Sigmoid colon (tissue), 6 donors: ENCODE measurements at regions not wholly inside any gene's neighbourhood (a gene's known extent, or its start where the extent isn't known, plus 50 kb on each side); places are given as distances from the start of the nearest gene placed in this dataset.

Experiments used
- DNase-seq: peaks from one replicate; pipeline ENCODE4 v3.0.0-alpha.2; 2019
- H3K27ac ChIP-seq, 4 donors: fragments of 200-600 bp; sonication (generic); one replicate each; pipeline ENCODE4 v1.5.1; 2016 to 2019; ENCODE audit warnings: mild to moderate bottlenecking in 1 of 4
- H3K27me3 ChIP-seq, 3 donors: fragments of 200-600 bp; sonication (generic); one replicate each; pipeline ENCODE4 v1.5.1; 2019; ENCODE audit warnings: mild to moderate bottlenecking in 1 of 3
- H3K36me3 ChIP-seq, 4 donors: fragments of 200-600 bp; sonication (generic); one replicate each; pipeline ENCODE4 v1.5.1; 2016 to 2019
- H3K4me1 ChIP-seq, 4 donors: fragments of 200-600 bp; sonication (generic); one replicate each; pipeline ENCODE4 v1.5.1; 2017 to 2019
- H3K4me3 ChIP-seq, 4 donors: fragments of 200-600 bp; sonication (generic); one replicate each; pipeline ENCODE4 v1.5.1; 2017 to 2019; ENCODE audit warnings: mild to moderate bottlenecking in 2 of 4, moderate library complexity in 1 of 4
- H3K9me3 ChIP-seq, 4 donors: fragments of 200-600 bp in 3 of 4; sonication (generic) in 3 of 4; one replicate each; pipeline versions ENCODE4 v1.5.1 to v1.6.1; 2013 to 2019
- CTCF ChIP-seq, 4 experiments: fragments of 450-650 bp in 3 of 4; fragments of 200-600 bp in 1 of 4; IDR thresholded peaks; one replicate each; pipeline ENCODE4 v1.5.1; 2016 to 2019; ENCODE audit warnings: antibody characterized with exemption in 4 of 4, mild to moderate bottlenecking in 3 of 4, moderate library complexity in 2 of 4
- EP300 ChIP-seq, 4 donors: sonication (generic); formaldehyde crosslinking; IDR thresholded peaks; one replicate each; pipeline ENCODE4 v1.6.1; 2017; ENCODE audit warnings: antibody characterized with exemption in 4 of 4
- POLR2A ChIP-seq, 2 donors: fragments of 450-650 bp; IDR thresholded peaks; one replicate each; pipeline ENCODE4 v1.6.1; 2016; ENCODE audit warnings: antibody characterized with exemption in 2 of 2, mild to moderate bottlenecking in 2 of 2, moderate library complexity in 2 of 2
- POLR2AphosphoS5 ChIP-seq, 4 donors: sonication (generic); formaldehyde crosslinking; IDR thresholded peaks; one replicate each; pipeline ENCODE4 v1.6.1; 2017; ENCODE audit warnings: antibody characterized with exemption in 4 of 4
- WGBS, 2 donors: extraction: QIAGEN DNeasy Blood & Tissue Kit; methylation state at CpG; one replicate each; pipeline ENCODE4 v1.1.7; 2013; 5-methylcytosine and 5-hydroxymethylcytosine counted together
- intact Hi-C: fragments of 100-400 bp; cut with DNase I; formaldehyde crosslinking; loops from one replicate; pipeline ENCODE4 v1.15.1; 2023
- donor health status: healthy with polysubstance abuse.
- donor health status: healthy.

- no peak for DNase-seq
- 89 to 94% methylated on average over 1 of the region's 1 CpG for WGBS, 2 donors
- no peaks in the 10 kb centered on the region for H3K9me3 ChIP-seq
- H3K36me3 ChIP-seq, result no peaks in the 10 kb centered on the region
- TF ChIP-seq POLR2AphosphoS5 (IDR thresholded peaks at IDR 0.05) (no peak), EP300 (IDR thresholded peaks at IDR 0.05) (no peak), CTCF (IDR thresholded peaks at IDR 0.05) (no peak), POLR2A (IDR thresholded peaks at IDR 0.05) (no peak)
- H3K4me3 ChIP-seq, result no peak overlapping the region
- H3K27me3 ChIP-seq, result no peaks in the 10 kb centered on the region
- no peaks in the 10 kb centered on the region for H3K4me1 ChIP-seq
- no peak overlapping the region for H3K27ac ChIP-seq
- intact Hi-C loops, result no loop called here
Observed at GRCh38 chr13:85441975-85442374, 357.2 kb downstream of the SLITRK6 start.

GRCh38 chr13:85441364-85441763, 357.9 kb downstream of the SLITRK6 start:
- Histone ChIP-seq H3K4me1 (no peaks in the 10 kb centered on the region), H3K9me3 (no peaks in the 10 kb centered on the region), H3K27ac (no peak overlapping the region), H3K27me3 (no peaks in the 10 kb centered on the region), H3K36me3 (no peaks in the 10 kb centered on the region), H3K4me3 (no peak overlapping the region)
- DNase-seq, result no peak
- 92 to 94% methylated on average over 12 of the region's 12 CpGs for WGBS, 2 donors
- intact Hi-C loops, result no loop called here
- no peak for TF ChIP-seq CTCF (IDR thresholded peaks at IDR 0.05)
- no peak for TF ChIP-seq POLR2A (IDR thresholded peaks at IDR 0.05)
- TF ChIP-seq EP300 (IDR thresholded peaks at IDR 0.05), result no peak
- no peak for TF ChIP-seq POLR2AphosphoS5 (IDR thresholded peaks at IDR 0.05)

DNA sequence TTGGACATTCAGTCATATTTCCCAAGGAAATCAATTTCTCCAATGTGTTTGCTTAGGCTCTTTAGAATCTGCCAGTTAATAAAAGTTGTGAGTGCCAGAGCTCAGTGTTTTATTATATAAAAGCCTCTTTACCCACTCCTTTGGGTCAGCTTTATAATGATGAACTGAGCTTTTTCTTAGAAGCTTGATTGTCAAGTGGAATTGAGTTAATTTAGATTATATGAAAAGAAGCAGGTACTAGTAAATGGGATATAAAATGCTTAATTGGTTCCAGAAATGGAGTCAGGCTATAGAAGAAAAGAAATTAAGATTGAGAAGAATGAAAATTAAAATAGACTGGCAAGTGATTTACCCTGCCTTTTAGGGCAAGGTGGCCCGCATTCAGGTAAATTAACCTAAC, 363.2 kb downstream of the SLITRK6 start:
- Histone ChIP-seq H3K4me1 (no peaks in the 10 kb centered on the region), H3K9me3 (no peaks in the 10 kb centered on the region), H3K27me3 (no peaks in the 10 kb centered on the region), H3K27ac (no peak overlapping the region), H3K36me3 (no peaks in the 10 kb centered on the region), H3K4me3 (no peak overlapping the region)
- no peak for DNase-seq
- intact Hi-C loops, result no loop called here
- TF ChIP-seq EP300 (IDR thresholded peaks at IDR 0.05), result no peak
- TF ChIP-seq POLR2AphosphoS5 (IDR thresholded peaks at IDR 0.05), result no peak
- TF ChIP-seq POLR2A (IDR thresholded peaks at IDR 0.05), result no peak
- TF ChIP-seq CTCF (IDR thresholded peaks at IDR 0.05), result no peak
- WGBS, 2 donors, result 97 to 98% methylated on average over 1 of the region's 1 CpG

GRCh38 chr13:85434927-85435326, 364.3 kb downstream of the SLITRK6 start:
- TF ChIP-seq POLR2AphosphoS5 (IDR thresholded peaks at IDR 0.05) (no peak), CTCF (IDR thresholded peaks at IDR 0.05) (no peak), EP300 (IDR thresholded peaks at IDR 0.05) (no peak), POLR2A (IDR thresholded peaks at IDR 0.05) (no peak)

GRCh38 chr13:85432881-85433280, 366.3 kb downstream of the SLITRK6 start:
- intact Hi-C loops, result no loop called here
- H3K9me3 ChIP-seq, result no peaks in the 10 kb centered on the region
- no peak overlapping the region for H3K4me3 ChIP-seq
- H3K36me3 ChIP-seq, result no peaks in the 10 kb centered on the region
- TF ChIP-seq POLR2A (IDR thresholded peaks at IDR 0.05) (no peak), EP300 (IDR thresholded peaks at IDR 0.05) (no peak), POLR2AphosphoS5 (IDR thresholded peaks at IDR 0.05) (no peak), CTCF (IDR thresholded peaks at IDR 0.05) (no peak)
- no peak overlapping the region for H3K27ac ChIP-seq
- H3K4me1 ChIP-seq, result no peaks in the 10 kb centered on the region
- DNase-seq, result no peak
- H3K27me3 ChIP-seq, result no peaks in the 10 kb centered on the region

More at GRCh38 chr13:85434927-85435326, 364.3 kb downstream of the SLITRK6 start:
- Histone ChIP-seq H3K4me3 (no peak overlapping the region), H3K9me3 (no peaks in the 10 kb centered on the region), H3K36me3 (no peaks in the 10 kb centered on the region), H3K27ac (no peak overlapping the region), H3K4me1 (no peaks in the 10 kb centered on the region), H3K27me3 (no peaks in the 10 kb centered on the region)
- intact Hi-C loops, result no loop called here
- no peak for DNase-seq
